ENCODE measurements at regions not wholly inside any gene's neighbourhood (a gene's known extent, or its start where the extent isn't known, plus 50 kb on each side); places are given as distances from the start of the nearest gene placed in this dataset.

DNA sequence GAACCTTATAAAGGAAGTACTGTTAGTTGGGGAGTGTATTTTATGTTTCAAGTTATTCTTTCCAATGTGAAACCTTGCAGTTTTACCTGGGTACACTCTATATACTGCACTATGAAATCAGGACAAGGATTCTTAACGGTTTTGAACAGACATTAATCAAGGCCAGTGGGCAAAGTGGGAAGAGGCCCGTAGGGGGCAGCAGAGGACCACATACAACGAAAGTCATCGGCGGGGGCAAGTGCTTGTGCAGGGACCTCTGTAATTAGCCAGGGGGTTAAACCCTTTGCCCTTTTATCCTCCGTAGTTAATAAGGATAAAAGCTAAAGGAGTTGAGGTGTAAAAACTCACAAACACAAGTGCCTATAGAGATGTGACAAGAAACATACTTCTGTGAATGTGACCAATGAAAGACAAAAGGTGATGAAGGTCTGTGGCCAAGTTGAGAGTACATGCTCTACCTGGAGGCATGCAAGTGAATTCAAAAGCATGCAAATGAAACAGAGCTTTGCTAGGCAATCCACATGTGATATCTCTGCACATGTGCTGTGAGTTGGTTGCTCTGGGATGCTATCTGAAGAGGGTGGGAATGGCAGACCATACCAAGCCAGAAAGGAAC is 392.7 kb upstream of the MAN1A1 start (continued):
- TF ChIP-seq ZSCAN25 (CRISPR knock-in tag; IDR thresholded peaks at IDR 0.05), result no peak
- TF ChIP-seq ZSCAN22 (CRISPR knock-in tag; IDR thresholded peaks at IDR 0.05), result no peak
- 0 out of 2 replicates have a peak, but pooled peaks have one; percentile 17 for TF ChIP-seq IRF2 (CRISPR knock-in tag; IDR thresholded peaks at IDR 0.05)
- no peak for TF ChIP-seq ZNF225 (CRISPR knock-in tag; IDR thresholded peaks at IDR 0.05)
- no peak for TF ChIP-seq ZNF510 (CRISPR knock-in tag; IDR thresholded peaks at IDR 0.05; ENCODE audit: low read depth)
- no peak for TF ChIP-seq MAZ (IDR thresholded peaks at IDR 0.05; ENCODE audit: borderline replicate concordance, low read depth, low read length)
- TF ChIP-seq MAZ (CRISPR knock-in tag; IDR thresholded peaks at IDR 0.05; ENCODE audit: low read depth), result 0 out of 2 replicates have a peak, but pooled peaks have one; percentile 44
- TF ChIP-seq, protein P1, sequence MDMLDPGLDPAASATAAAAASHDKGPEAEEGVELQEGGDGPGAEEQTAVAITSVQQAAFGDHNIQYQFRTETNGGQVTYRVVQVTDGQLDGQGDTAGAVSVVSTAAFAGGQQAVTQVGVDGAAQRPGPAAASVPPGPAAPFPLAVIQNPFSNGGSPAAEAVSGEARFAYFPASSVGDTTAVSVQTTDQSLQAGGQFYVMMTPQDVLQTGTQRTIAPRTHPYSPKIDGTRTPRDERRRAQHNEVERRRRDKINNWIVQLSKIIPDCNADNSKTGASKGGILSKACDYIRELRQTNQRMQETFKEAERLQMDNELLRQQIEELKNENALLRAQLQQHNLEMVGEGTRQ (IDR thresholded peaks at IDR 0.05; ENCODE audit: low read depth, low read length), result no peak
- TF ChIP-seq, protein P1 (CRISPR knock-in tag; IDR thresholded peaks at IDR 0.05; ENCODE audit: borderline replicate concordance), result no peak
- no peak for TF ChIP-seq SMARCC2 (IDR thresholded peaks at IDR 0.05)
- no peak for TF ChIP-seq ZBTB42 (CRISPR knock-in tag; IDR thresholded peaks at IDR 0.05)
- TF ChIP-seq NONO (IDR thresholded peaks at IDR 0.05), result no peak
- TF ChIP-seq NONO (CRISPR knock-in tag; conservative IDR thresholded peaks at IDR 0.05), result no peak
- TF ChIP-seq, protein P2, sequence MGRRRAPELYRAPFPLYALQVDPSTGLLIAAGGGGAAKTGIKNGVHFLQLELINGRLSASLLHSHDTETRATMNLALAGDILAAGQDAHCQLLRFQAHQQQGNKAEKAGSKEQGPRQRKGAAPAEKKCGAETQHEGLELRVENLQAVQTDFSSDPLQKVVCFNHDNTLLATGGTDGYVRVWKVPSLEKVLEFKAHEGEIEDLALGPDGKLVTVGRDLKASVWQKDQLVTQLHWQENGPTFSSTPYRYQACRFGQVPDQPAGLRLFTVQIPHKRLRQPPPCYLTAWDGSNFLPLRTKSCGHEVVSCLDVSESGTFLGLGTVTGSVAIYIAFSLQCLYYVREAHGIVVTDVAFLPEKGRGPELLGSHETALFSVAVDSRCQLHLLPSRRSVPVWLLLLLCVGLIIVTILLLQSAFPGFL (CRISPR knock-in tag; IDR thresholded peaks at IDR 0.05), result no peak
- no peak for TF ChIP-seq ZNF34 (CRISPR knock-in tag; IDR thresholded peaks at IDR 0.05; ENCODE audit: borderline replicate concordance)
- TF ChIP-seq, protein P3, sequence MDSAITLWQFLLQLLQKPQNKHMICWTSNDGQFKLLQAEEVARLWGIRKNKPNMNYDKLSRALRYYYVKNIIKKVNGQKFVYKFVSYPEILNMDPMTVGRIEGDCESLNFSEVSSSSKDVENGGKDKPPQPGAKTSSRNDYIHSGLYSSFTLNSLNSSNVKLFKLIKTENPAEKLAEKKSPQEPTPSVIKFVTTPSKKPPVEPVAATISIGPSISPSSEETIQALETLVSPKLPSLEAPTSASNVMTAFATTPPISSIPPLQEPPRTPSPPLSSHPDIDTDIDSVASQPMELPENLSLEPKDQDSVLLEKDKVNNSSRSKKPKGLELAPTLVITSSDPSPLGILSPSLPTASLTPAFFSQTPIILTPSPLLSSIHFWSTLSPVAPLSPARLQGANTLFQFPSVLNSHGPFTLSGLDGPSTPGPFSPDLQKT (CRISPR knock-in tag; IDR thresholded peaks at IDR 0.05; ENCODE audit: borderline replicate concordance), result no peak
- TF ChIP-seq, protein P4, sequence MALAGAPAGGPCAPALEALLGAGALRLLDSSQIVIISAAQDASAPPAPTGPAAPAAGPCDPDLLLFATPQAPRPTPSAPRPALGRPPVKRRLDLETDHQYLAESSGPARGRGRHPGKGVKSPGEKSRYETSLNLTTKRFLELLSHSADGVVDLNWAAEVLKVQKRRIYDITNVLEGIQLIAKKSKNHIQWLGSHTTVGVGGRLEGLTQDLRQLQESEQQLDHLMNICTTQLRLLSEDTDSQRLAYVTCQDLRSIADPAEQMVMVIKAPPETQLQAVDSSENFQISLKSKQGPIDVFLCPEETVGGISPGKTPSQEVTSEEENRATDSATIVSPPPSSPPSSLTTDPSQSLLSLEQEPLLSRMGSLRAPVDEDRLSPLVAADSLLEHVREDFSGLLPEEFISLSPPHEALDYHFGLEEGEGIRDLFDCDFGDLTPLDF (CRISPR knock-in tag; IDR thresholded peaks at IDR 0.05), result no peak
- TF ChIP-seq, protein P5, sequence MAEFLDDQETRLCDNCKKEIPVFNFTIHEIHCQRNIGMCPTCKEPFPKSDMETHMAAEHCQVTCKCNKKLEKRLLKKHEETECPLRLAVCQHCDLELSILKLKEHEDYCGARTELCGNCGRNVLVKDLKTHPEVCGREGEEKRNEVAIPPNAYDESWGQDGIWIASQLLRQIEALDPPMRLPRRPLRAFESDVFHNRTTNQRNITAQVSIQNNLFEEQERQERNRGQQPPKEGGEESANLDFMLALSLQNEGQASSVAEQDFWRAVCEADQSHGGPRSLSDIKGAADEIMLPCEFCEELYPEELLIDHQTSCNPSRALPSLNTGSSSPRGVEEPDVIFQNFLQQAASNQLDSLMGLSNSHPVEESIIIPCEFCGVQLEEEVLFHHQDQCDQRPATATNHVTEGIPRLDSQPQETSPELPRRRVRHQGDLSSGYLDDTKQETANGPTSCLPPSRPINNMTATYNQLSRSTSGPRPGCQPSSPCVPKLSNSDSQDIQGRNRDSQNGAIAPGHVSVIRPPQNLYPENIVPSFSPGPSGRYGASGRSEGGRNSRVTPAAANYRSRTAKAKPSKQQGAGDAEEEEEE (CRISPR knock-in tag; IDR thresholded peaks at IDR 0.05; ENCODE audit: borderline replicate concordance), result no peak
- TF ChIP-seq CREM (IDR thresholded peaks at IDR 0.05), result no peak
- TF ChIP-seq CREM (CRISPR knock-in tag; IDR thresholded peaks at IDR 0.05), result no peak
- peak; percentile 47; the same call in 1 of the 2 replicates for TF ChIP-seq TP53 (CRISPR knock-in tag; conservative IDR thresholded peaks at IDR 0.05)
- no peak for TF ChIP-seq FOXA3 (CRISPR knock-in tag; IDR thresholded peaks at IDR 0.05)
- peak; percentile 97 for TF ChIP-seq STAG1 (CRISPR knock-in tag; IDR thresholded peaks at IDR 0.05)
- TF ChIP-seq NFIC (IDR thresholded peaks at IDR 0.05; ENCODE audit: low read length), result no peak
- TF ChIP-seq, protein P6, sequence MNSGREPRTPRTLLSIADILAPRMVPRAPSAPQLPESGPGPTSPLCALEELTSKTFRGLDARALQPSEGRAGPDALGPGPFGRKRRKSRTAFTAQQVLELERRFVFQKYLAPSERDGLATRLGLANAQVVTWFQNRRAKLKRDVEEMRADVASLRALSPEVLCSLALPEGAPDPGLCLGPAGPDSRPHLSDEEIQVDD (CRISPR knock-in tag; IDR thresholded peaks at IDR 0.05; ENCODE audit: borderline replicate concordance), result no peak
